Lung (tissue), 11 donors: ENCODE measurements at regions not wholly inside any gene's neighbourhood (a gene's known extent, or its start where the extent isn't known, plus 50 kb on each side); places are given as distances from the start of the nearest gene placed in this dataset.

Experiments
- ATAC-seq: fragments of 200-7000 bp; cut with Tn5 transposase; one replicate; pipeline ENCODE4 v1.9.1; 2020; ENCODE audit warnings: moderate number of reproducible peaks; ENCODE audit not compliant: insufficient read depth, low FRiP score
- DNase-seq, 3 donors: peaks; one replicate each; pipeline ENCODE4 v3.0.0-alpha.2; 2013 to 2017
- H3K27ac ChIP-seq, 2 donors: one replicate each; pipeline ENCODE4 v1.5.1; 2013; ENCODE audit warnings: mild to moderate bottlenecking in 2 of 2, moderate library complexity in 2 of 2, control low read depth in 1 of 2, inconsistent platforms in 1 of 2, low read depth in 1 of 2, low read length in 1 of 2
- H3K27me3 ChIP-seq, 3 donors: one replicate each; pipeline ENCODE4 v1.5.1; 2013; ENCODE audit warnings: low read length in 2 of 3; ENCODE audit not compliant: control insufficient read depth in 3 of 3, insufficient read depth in 3 of 3
- H3K36me3 ChIP-seq, 4 donors: one replicate each; pipeline ENCODE4 v1.5.1; 2013; ENCODE audit warnings: low read length in 4 of 4, mild to moderate bottlenecking in 1 of 4, moderate library complexity in 1 of 4; ENCODE audit not compliant: control insufficient read depth in 4 of 4, insufficient read depth in 4 of 4
- H3K4me1 ChIP-seq, 5 donors: one replicate each; pipeline ENCODE4 v1.5.1; 2013; ENCODE audit warnings: low read length in 5 of 5, mild to moderate bottlenecking in 2 of 5, moderate library complexity in 1 of 5; ENCODE audit not compliant: control insufficient read depth in 5 of 5, insufficient read depth in 5 of 5
- H3K4me3 ChIP-seq: one replicate; pipeline ENCODE4 v1.5.1; 2013; ENCODE audit warnings: mild to moderate bottlenecking, control low read depth, moderate library complexity
- H3K9ac ChIP-seq, 2 donors: one replicate each; pipeline ENCODE4 v1.5.1; 2013; ENCODE audit warnings: low read length in 2 of 2, control low read depth in 1 of 2; ENCODE audit not compliant: insufficient read depth in 1 of 2
- H3K9me3 ChIP-seq, 4 donors: one replicate each; pipeline ENCODE4 v1.5.1; 2013; ENCODE audit warnings: low read length in 3 of 4, mild to moderate bottlenecking in 1 of 4, moderate library complexity in 1 of 4; ENCODE audit not compliant: control insufficient read depth in 4 of 4, insufficient read depth in 3 of 4
- WGBS, 2 donors: extraction: QIAGEN DNeasy Blood & Tissue Kit; methylation state at CpG; one replicate each; pipeline ENCODE4 v1.1.7; 2013; 5-methylcytosine and 5-hydroxymethylcytosine counted together
- TF ChIP-seq, protein P1 (sequence below): IDR thresholded peaks from 2 replicates; pipeline ENCODE4 v1.5.1; 2012; ENCODE audit warnings: mild to moderate bottlenecking; ENCODE audit errors: control extremely low read depth, extremely low read depth
- donor health status: control.
- donor health status: control.
- donor health status: Bipolar disorder and iron deficiency.
- donor health status: healthy.
- donor health status: DM: yes; HTN: yes; CAD: no.

DNA sequence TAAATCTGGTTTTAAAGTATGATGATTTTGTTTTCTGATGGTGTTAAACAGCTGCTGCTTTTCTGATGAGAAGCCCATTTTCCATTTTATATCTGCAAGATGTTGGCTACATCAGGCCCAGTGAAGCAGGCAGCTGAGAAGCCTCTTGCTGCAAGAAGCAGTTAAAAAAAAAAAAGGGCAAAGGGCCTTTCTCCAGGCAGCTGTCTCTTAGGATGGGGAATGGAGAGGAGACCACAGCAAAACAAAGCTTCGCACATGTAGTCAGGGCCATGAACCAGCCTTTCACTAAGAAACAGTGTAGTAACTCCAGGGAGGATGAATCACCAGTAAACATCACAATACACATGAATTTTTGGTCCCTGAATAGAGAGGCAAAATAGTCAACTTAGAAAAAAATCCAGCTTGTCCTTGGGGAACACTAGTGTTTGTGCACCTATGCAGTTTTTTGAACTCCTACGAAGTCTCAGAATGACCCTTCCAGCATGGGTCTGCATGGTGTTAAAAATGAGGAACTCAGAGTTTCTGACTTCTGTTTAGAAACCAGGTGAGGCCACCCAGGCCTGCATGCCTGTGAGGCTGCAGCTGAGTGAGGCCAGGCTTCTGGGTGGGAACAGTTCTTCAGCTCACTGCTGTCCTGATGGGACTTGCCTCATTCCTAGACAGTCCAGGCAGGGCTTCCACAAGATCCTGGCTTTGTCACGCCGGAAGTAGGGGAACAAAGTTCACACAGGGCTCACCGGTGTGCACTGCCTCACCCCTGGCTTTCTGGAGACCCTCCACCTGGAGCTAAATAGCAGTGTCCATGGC is 518.7 kb downstream of the MCTP2 start:
- Histone ChIP-seq H3K36me3 (no peaks in the 10 kb centered on the region), H3K9me3 (no peaks in the 10 kb centered on the region), H3K27me3 (no peaks in the 10 kb centered on the region), H3K27ac (peak overlapping the region in 1 of 2 donors; percentile 1), H3K9ac (no peak overlapping the region), H3K4me1 (peaks cover 0 to 15% (median 0%) of the 10 kb centered on the region in 5 donors), H3K4me3 (no peak overlapping the region)
- WGBS, 2 donors = 81 to 88% methylated on average over 5 of the region's 5 CpGs
- TF ChIP-seq, protein P1, sequence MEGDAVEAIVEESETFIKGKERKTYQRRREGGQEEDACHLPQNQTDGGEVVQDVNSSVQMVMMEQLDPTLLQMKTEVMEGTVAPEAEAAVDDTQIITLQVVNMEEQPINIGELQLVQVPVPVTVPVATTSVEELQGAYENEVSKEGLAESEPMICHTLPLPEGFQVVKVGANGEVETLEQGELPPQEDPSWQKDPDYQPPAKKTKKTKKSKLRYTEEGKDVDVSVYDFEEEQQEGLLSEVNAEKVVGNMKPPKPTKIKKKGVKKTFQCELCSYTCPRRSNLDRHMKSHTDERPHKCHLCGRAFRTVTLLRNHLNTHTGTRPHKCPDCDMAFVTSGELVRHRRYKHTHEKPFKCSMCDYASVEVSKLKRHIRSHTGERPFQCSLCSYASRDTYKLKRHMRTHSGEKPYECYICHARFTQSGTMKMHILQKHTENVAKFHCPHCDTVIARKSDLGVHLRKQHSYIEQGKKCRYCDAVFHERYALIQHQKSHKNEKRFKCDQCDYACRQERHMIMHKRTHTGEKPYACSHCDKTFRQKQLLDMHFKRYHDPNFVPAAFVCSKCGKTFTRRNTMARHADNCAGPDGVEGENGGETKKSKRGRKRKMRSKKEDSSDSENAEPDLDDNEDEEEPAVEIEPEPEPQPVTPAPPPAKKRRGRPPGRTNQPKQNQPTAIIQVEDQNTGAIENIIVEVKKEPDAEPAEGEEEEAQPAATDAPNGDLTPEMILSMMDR = no peak
- ATAC-seq (peak; percentile 11), DNase-seq (peak; percentile 68 to 95 (median 91))

DNA sequence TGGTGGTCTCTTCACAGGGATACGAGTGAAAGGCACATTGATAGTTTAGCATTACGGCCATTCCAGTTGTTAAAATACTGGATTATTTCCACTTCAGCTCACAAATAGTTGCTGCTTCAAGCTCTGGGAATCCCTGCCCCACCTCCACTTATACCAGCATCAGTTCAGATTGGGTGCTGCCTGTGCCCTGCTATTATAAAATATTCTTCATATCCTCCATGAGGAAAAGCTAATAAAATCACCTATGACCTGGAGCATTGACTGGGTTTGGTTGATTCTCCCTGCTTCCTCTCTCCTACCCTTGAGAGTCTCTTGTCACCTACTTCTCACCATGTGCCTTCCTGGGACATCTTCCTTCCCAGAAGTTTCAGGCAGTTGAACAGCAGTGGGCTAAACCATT is 529.0 kb downstream of the MCTP2 start:
- 89 to 92% methylated on average over 2 of the region's 2 CpGs for WGBS, 2 donors
- H3K27ac ChIP-seq = no peak overlapping the region
- no peaks in the 10 kb centered on the region for H3K36me3 ChIP-seq
- H3K27me3 ChIP-seq = no peaks in the 10 kb centered on the region
- H3K9ac ChIP-seq = no peak overlapping the region
- no peaks in the 10 kb centered on the region for H3K4me1 ChIP-seq
- H3K4me3 ChIP-seq = no peak overlapping the region
- H3K9me3 ChIP-seq = no peaks in the 10 kb centered on the region
- no peak for DNase-seq
- no peak for ATAC-seq
- TF ChIP-seq, protein P1 = no peak

DNA sequence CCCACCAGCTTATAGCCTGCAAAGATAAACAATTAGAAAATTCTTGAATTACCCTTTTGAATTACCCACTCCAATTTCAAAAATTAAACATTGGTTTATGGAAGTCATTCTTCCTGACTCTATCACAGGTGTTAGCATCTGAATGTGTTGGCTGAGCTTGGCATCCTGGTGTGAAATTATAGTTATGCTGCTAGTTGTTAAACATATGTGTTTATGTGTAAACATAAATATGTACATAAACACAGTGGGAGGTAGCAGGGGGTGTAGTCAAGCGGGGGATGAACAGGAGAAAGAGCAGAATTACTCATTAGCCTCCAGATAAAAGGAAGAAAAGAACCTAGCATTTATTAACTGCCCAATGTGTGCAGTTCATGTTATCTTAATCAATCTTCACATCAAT is 530.2 kb downstream of the MCTP2 start:
- H3K9me3 ChIP-seq = no peaks in the 10 kb centered on the region
- no peak for ATAC-seq
- no peaks in the 10 kb centered on the region for H3K36me3 ChIP-seq
- TF ChIP-seq, protein P1 = no peak
- no peak overlapping the region for H3K9ac ChIP-seq
- no peak overlapping the region for H3K4me3 ChIP-seq
- H3K27me3 ChIP-seq = no peaks in the 10 kb centered on the region
- H3K27ac ChIP-seq = no peak overlapping the region
- DNase-seq = no peak
- WGBS, 2 donors = 71 to 94% methylated on average over 1 of the region's 1 CpG
- no peaks in the 10 kb centered on the region for H3K4me1 ChIP-seq

DNA sequence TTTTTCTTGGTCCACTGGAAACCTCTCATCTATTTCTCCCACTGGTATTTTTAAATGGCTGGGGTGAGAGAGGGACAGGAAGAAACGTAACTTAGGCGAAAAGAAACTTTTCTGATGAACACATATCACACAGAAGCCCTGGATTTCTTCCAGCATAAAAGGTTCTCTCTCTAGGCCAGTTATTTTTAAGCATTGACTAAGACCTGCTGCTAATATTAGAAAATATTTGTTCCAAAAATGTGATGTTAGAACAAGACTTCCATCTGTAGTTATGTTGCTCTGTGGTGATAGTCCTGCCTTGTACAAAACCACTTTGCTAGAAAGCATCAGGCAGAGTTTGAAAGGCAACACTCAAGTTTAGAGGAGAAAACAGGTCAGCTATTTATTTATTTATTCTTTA is 537.7 kb downstream of the MCTP2 start:
- DNase-seq (no peak), ATAC-seq (no peak)
- Histone ChIP-seq H3K9ac (no peak overlapping the region), H3K4me1 (no peaks in the 10 kb centered on the region), H3K27ac (no peak overlapping the region), H3K4me3 (no peak overlapping the region), H3K9me3 (no peaks in the 10 kb centered on the region), H3K27me3 (no peaks in the 10 kb centered on the region), H3K36me3 (no peaks in the 10 kb centered on the region)
- WGBS, 2 donors = 62 to 65% methylated on average over 2 of the region's 2 CpGs
- TF ChIP-seq, protein P1 = no peak
